ENCODE measurements at regions not wholly inside any gene's neighbourhood (a gene's known extent, or its start where the extent isn't known, plus 50 kb on each side); places are given as distances from the start of the nearest gene placed in this dataset.

GRCh38 chr1:182283746-182284544, 107.6 kb downstream of the GLUL start:
- Histone ChIP-seq H3K79me2 (ENCODE audit: insufficient read depth, low read length) (no peaks in the 10 kb centered on the region), H3K9me3 (ENCODE audit: control insufficient read depth in 1 of 2, insufficient read depth in 1 of 2, low read depth in 1 of 2, low read length in 2 of 2) (no peaks in the 10 kb centered on the region), H3K27ac (ENCODE audit: low read depth, low read length) (no peak overlapping the region), H3K9ac (ENCODE audit: low read length) (no peak overlapping the region), H3K4me1 (ENCODE audit: control insufficient read depth in 1 of 2, insufficient read depth in 2 of 2, low read length in 2 of 2) (no peaks in the 10 kb centered on the region), H3K27me3 (ENCODE audit: insufficient read depth, low read length) (no peaks in the 10 kb centered on the region), H4K20me1 (ENCODE audit: insufficient read depth) (no peaks in the 10 kb centered on the region), H3K9me2 (ENCODE audit: insufficient read depth) (no peaks in the 10 kb centered on the region), H3K36me3 (ENCODE audit: control insufficient read depth in 1 of 2, insufficient read depth in 2 of 2, low read length in 2 of 2) (no peaks in the 10 kb centered on the region), H2AFZ (ENCODE audit: low read depth, low read length, poor library complexity, severe bottlenecking) (no peak overlapping the region), H3K4me3 (replicated peaks in 1 of 2; ENCODE audit: low read depth in 1 of 2, low read length in 2 of 2) (no peak overlapping the region), H3K4me2 (ENCODE audit: low read length) (no peak overlapping the region)
- ChIA-PET POLR2A (no interaction called here), RAD21 (ENCODE audit: low non-redundant PET in 1 of 2, low total read pairs in 2 of 2, uncharacterized antibody in 2 of 2, unreplicated experiment in 2 of 2) (no interaction called here), CTCF (no interaction called here)
- ATAC-seq = no peak
- no peak for DNase-seq (ENCODE audit: low read depth, low spot score)
- TF ChIP-seq ZBTB33 (IDR thresholded peaks at IDR 0.05; ENCODE audit: extremely low read depth, insufficient replicate concordance, low read length) (no peak), POLR2AphosphoS5 (IDR thresholded peaks at IDR 0.05; ENCODE audit: low read depth, low read length) (no peak), REST (IDR thresholded peaks at IDR 0.05; ENCODE audit: low read depth) (no peak), CTCF (IDR thresholded peaks at IDR 0.05 in 2 of 3, conservative IDR thresholded peaks at IDR 0.05 in 1 of 3; ENCODE audit: borderline replicate concordance in 1 of 3, insufficient read depth in 1 of 3, low read depth in 2 of 3, low read length in 2 of 3) (no peak), SRF (IDR thresholded peaks at IDR 0.05; ENCODE audit: low read depth) (no peak), JUND (IDR thresholded peaks at IDR 0.05) (no peak), ZNF274 (IDR thresholded peaks at IDR 0.05; ENCODE audit: low read depth, low read length) (no peak), RAD21 (IDR thresholded peaks at IDR 0.05; ENCODE audit: low read depth) (no peak), TCF7L2 (IDR thresholded peaks at IDR 0.05; ENCODE audit: borderline replicate concordance, extremely low read depth, insufficient read depth, insufficient read length) (no peak), SP1 (IDR thresholded peaks at IDR 0.05; ENCODE audit: low read depth) (no peak), ATF3 (IDR thresholded peaks at IDR 0.05) (no peak), YY1 (IDR thresholded peaks at IDR 0.05; ENCODE audit: extremely low read depth, insufficient replicate concordance, low read depth, low read length) (no peak), EZH2phosphoT487 (IDR thresholded peaks at IDR 0.05; ENCODE audit: borderline replicate concordance) (no peak), SIN3A (IDR thresholded peaks at IDR 0.05; ENCODE audit: low read depth) (no peak)
- no TSS peak for BruUV-seq (replicated peaks)
- intact Hi-C loops (cut with micrococcal nuclease) = no loop called here

Data from HCT116 (cell line).